ENCODE measurements at regions not wholly inside any gene's neighbourhood (a gene's known extent, or its start where the extent isn't known, plus 50 kb on each side); places are given as distances from the start of the nearest gene placed in this dataset.

DNA sequence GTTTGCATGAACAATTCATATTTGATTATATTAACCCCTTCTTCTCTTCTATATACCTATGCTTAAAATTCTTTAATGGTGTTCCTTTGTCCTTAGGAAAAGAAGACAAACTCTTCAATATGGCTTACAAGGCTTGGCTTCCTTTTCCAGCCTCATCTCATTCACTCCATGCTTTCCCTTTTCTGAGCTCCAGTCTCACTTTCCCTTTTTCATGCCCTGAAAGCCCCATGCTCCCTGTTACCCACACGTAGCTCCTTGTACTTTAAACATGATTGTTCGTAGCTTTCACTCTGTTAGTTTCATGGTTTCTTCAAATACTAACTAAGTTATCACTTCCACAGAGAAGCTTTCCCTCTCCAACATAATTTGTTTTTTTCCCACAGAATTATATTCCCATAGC is 161.3 kb downstream of the UBE2E3 start (continued):
- TF ChIP-seq, protein P1, sequence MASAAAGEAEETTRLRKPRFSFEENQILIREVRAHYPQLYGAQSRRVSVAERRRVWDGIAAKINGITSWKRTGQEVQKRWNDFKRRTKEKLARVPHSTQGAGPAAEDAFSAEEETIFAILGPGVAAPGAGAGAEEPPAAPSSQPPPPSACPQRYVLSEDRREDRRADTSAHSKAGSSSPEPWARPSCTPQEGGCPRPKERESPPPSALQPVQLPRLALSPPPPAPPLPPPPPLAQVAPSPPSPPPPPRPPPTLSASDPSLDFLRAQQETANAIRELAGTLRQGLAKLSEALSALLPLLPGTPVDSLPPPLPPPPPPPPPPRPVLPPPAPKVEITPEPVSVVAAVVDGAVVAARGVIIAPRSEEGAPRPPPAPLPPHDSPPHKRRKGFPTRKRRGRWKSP (CRISPR knock-in tag; IDR thresholded peaks at IDR 0.05), result no peak
- no peak for TF ChIP-seq NCOA5 (CRISPR knock-in tag; IDR thresholded peaks at IDR 0.05)
- no peak for TF ChIP-seq ZNF570 (CRISPR knock-in tag; IDR thresholded peaks at IDR 0.05; ENCODE audit: borderline replicate concordance)
- TF ChIP-seq SMC3 (IDR thresholded peaks at IDR 0.05; ENCODE audit: low read length), result no peak

DNA sequence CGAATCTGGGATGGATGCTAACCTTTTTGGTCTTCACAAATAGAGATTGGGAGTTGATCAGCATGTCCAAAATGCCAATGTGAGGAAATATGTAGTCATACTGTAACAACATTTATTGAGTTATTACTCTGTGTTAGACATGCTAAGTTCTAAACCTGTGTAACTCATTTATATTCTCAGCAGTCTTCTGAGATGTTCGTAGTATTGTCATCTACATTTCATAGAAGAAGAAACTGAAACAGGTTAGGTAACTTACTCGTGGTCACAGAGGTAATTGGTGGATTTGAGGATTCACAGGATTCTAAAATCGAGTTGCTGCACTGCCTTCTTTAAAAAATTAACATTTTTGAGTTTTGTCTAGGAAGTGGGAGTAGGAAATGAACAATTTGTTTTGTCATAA is 162.1 kb downstream of the UBE2E3 start:
- H3K9ac ChIP-seq (ENCODE audit: insufficient read depth, low read depth, low read length), result no peak overlapping the region
- no peak for TF ChIP-seq ZNF274 (CRISPR knock-in tag; IDR thresholded peaks at IDR 0.05)
- no TSS peak for BruUV-seq (replicated peaks)
- H2AFZ ChIP-seq (ENCODE audit: low read length), result no peak overlapping the region
- no peak overlapping the region for H3K4me3 ChIP-seq (replicated peaks in 1 of 3; ENCODE audit: insufficient read depth in 1 of 3, low read depth in 2 of 3, low read length in 3 of 3)
- H3K36me3 ChIP-seq (replicated peaks in 1 of 2; ENCODE audit: control insufficient read depth in 1 of 2, insufficient read depth in 2 of 2, low read length in 2 of 2), result no peaks in the 10 kb centered on the region
- in situ Hi-C loops (cut with HindIII; ENCODE audit: extremely low pct_ligation_motif_present, low pct_unique_long_range_greater_than_20kb), result no loop called here
- WGBS (ENCODE audit: low lambda C conversion rate), result under 1% methylated on average over 4 of the region's 4 CpGs
- H3K79me2 ChIP-seq (ENCODE audit: insufficient read depth, low read length), result no peaks in the 10 kb centered on the region
- no peaks in the 10 kb centered on the region for H4K20me1 ChIP-seq (ENCODE audit: insufficient read depth, low read length)
- H3K27me3 ChIP-seq (ENCODE audit: control insufficient read depth in 1 of 2, insufficient read depth in 2 of 2, low read length in 2 of 2), result no peaks in the 10 kb centered on the region
- FAIRE-seq, result no peak
- no peak for ATAC-seq
- H3K9me3 ChIP-seq (ENCODE audit: low read length), result no peaks in the 10 kb centered on the region
- CTCF ChIA-PET (ENCODE audit: low intra/inter-chr PET ratio, low total read pairs), result no interaction called here
- H3K4me1 ChIP-seq (ENCODE audit: insufficient read depth, low read length), result no peaks in the 10 kb centered on the region
- no peak overlapping the region for H3K27ac ChIP-seq (ENCODE audit: extremely low read length, insufficient read depth, low read length)
- POLR2A ChIA-PET, result no interaction called here
- H3K4me2 ChIP-seq (ENCODE audit: low read depth, low read length), result no peak overlapping the region
- no peak for DNase-seq (ENCODE audit: low spot score)
- intact Hi-C loops (cut with micrococcal nuclease; ENCODE audit: unreplicated experiment), result no loop called here

DNA sequence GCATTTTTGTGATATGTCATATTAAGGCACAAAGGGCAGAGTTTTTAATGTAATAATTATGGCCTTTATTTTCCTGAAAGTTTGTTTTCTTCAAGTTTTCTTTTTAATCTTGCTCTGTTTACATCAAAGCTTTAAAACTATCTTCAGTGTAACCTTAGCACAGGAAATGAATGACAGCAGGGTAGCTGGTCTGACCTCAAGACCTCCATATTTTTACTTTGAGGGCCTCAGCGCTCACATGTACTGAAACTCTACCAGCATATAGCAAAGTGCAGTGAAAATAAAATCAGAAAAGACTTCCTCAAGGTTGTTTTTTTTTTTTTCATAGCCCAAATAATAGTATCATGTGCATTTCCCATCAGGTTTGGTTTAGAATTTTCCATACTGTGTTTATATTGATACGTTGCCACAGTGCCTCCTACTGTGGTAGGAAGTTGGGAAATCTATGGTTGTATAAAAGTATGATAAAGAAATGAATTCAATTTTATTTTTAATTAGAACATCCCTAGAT is 163.4 kb downstream of the UBE2E3 start:
- intact Hi-C loops (cut with micrococcal nuclease; ENCODE audit: unreplicated experiment), result no loop called here
- no peak for FAIRE-seq
- CTCF ChIA-PET (ENCODE audit: low intra/inter-chr PET ratio, low total read pairs), result no interaction called here
- TF ChIP-seq ZNF747 (CRISPR knock-in tag; IDR thresholded peaks at IDR 0.05; ENCODE audit: borderline replicate concordance), result no peak
- TF ChIP-seq EP300 (IDR thresholded peaks at IDR 0.05; ENCODE audit: low read depth in 2 of 2, low read length in 2 of 2), result no peak
- no peak for TF ChIP-seq EP300 (CRISPR knock-in tag; IDR thresholded peaks at IDR 0.05; ENCODE audit: borderline replicate concordance)
- TF ChIP-seq, protein P2, sequence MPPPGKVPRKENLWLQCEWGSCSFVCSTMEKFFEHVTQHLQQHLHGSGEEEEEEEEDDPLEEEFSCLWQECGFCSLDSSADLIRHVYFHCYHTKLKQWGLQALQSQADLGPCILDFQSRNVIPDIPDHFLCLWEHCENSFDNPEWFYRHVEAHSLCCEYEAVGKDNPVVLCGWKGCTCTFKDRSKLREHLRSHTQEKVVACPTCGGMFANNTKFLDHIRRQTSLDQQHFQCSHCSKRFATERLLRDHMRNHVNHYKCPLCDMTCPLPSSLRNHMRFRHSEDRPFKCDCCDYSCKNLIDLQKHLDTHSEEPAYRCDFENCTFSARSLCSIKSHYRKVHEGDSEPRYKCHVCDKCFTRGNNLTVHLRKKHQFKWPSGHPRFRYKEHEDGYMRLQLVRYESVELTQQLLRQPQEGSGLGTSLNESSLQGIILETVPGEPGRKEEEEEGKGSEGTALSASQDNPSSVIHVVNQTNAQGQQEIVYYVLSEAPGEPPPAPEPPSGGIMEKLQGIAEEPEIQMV (CRISPR knock-in tag; IDR thresholded peaks at IDR 0.05; ENCODE audit: low read depth), result no peak
- no peak for TF ChIP-seq TCF7 (IDR thresholded peaks at IDR 0.05; ENCODE audit: low read depth)
- TF ChIP-seq TBX2 (CRISPR knock-in tag; IDR thresholded peaks at IDR 0.05; ENCODE audit: borderline replicate concordance), result no peak
- no peak for TF ChIP-seq TSC22D2 (CRISPR knock-in tag; IDR thresholded peaks at IDR 0.05; ENCODE audit: borderline replicate concordance)
- TF ChIP-seq, protein P3, sequence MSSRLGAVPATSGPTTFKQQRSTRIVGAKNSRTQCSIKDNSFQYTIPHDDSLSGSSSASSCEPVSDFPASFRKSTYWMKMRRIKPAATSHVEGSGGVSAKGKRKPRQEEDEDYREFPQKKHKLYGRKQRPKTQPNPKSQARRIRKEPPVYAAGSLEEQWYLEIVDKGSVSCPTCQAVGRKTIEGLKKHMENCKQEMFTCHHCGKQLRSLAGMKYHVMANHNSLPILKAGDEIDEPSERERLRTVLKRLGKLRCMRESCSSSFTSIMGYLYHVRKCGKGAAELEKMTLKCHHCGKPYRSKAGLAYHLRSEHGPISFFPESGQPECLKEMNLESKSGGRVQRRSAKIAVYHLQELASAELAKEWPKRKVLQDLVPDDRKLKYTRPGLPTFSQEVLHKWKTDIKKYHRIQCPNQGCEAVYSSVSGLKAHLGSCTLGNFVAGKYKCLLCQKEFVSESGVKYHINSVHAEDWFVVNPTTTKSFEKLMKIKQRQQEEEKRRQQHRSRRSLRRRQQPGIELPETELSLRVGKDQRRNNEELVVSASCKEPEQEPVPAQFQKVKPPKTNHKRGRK (CRISPR knock-in tag; IDR thresholded peaks at IDR 0.05), result no peak
- no peak for TF ChIP-seq KDM6A (CRISPR knock-in tag; IDR thresholded peaks at IDR 0.05; ENCODE audit: low read depth)

More for the DNA sequence above, 163.4 kb downstream of the UBE2E3 start:
- Histone ChIP-seq H2AFZ (ENCODE audit: low read length) (no peak overlapping the region), H3K9ac (ENCODE audit: insufficient read depth, low read depth, low read length) (no peak overlapping the region), H3K36me3 (replicated peaks in 1 of 2; ENCODE audit: control insufficient read depth in 1 of 2, insufficient read depth in 2 of 2, low read length in 2 of 2) (no peaks in the 10 kb centered on the region), H4K20me1 (ENCODE audit: insufficient read depth, low read length) (no peaks in the 10 kb centered on the region), H3K4me2 (ENCODE audit: low read depth, low read length) (0 out of 2 replicates have a peak overlapping the region, but pooled peaks have one; percentile 57), H3K79me2 (ENCODE audit: insufficient read depth, low read length) (no peaks in the 10 kb centered on the region), H3K9me3 (ENCODE audit: low read length) (no peaks in the 10 kb centered on the region), H3K4me3 (replicated peaks in 1 of 3; ENCODE audit: insufficient read depth in 1 of 3, low read depth in 2 of 3, low read length in 3 of 3) (no peak overlapping the region), H3K27me3 (ENCODE audit: control insufficient read depth in 1 of 2, insufficient read depth in 2 of 2, low read length in 2 of 2) (no peaks in the 10 kb centered on the region), H3K27ac (ENCODE audit: extremely low read length, insufficient read depth, low read length) (no peak overlapping the region), H3K4me1 (ENCODE audit: insufficient read depth, low read length) (no peaks in the 10 kb centered on the region)
- WGBS (ENCODE audit: low lambda C conversion rate), result 17% methylated on average over 2 of the region's 2 CpGs
- ATAC-seq, result no peak
- in situ Hi-C loops (cut with HindIII; ENCODE audit: extremely low pct_ligation_motif_present, low pct_unique_long_range_greater_than_20kb), result no loop called here
- POLR2A ChIA-PET, result no interaction called here
- no peak for DNase-seq (ENCODE audit: low spot score)
- BruUV-seq (replicated peaks), result no TSS peak

All from HepG2 (cell line).